Kidney epithelial cell (primary cell): ENCODE measurements at regions not wholly inside any gene's neighbourhood (a gene's known extent, or its start where the extent isn't known, plus 50 kb on each side); places are given as distances from the start of the nearest gene placed in this dataset.

Source experiments
- DNase-seq: peaks from one replicate; pipeline ENCODE4 v3.0.0-alpha.2; 2010; ENCODE audit warnings: low read depth
- H3K27me3 ChIP-seq: 2 replicates; pipeline ENCODE4 v1.6.0; 2011; ENCODE audit warnings: low read length; ENCODE audit not compliant: control insufficient read depth, insufficient read depth
- H3K36me3 ChIP-seq: 2 replicates; pipeline ENCODE4 v1.5.1; 2011; ENCODE audit warnings: low read length; ENCODE audit not compliant: control insufficient read depth, insufficient read depth
- H3K4me3 ChIP-seq: 2 replicates; pipeline ENCODE4 v1.5.1; 2011; ENCODE audit warnings: low read depth, mild to moderate bottlenecking, control low read depth, low read length
- TF ChIP-seq, protein P1 (sequence below): IDR thresholded peaks from 2 replicates; pipeline ENCODE4 v1.5.1; 2011; ENCODE audit warnings: mild to moderate bottlenecking, moderate library complexity, low read length, control low read depth, inconsistent platforms; ENCODE audit not compliant: insufficient read depth, poor library complexity, severe bottlenecking

DNA sequence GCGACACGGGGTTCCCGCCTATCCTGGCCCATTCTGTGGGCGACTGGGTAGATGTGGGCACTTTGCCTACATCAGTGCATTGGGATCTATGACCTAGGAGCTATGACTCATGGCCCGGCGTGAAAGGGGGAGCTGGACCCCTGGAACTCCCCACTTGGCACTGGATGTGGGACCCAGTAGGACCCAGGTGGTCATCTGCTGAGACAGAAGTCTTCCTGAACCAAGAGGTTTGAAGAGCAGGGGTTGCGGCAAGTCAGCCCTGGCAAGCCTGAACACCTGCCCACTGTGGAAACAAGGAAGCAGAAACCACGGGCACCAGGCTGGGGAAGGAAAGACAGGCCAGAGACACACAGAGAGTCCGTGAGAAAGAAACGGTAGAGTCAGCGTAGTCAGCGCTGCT is 656.7 kb downstream of the AJAP1 start:
- H3K27me3 ChIP-seq: no peaks in the 10 kb centered on the region
- H3K4me3 ChIP-seq: no peak overlapping the region
- TF ChIP-seq, protein P1, sequence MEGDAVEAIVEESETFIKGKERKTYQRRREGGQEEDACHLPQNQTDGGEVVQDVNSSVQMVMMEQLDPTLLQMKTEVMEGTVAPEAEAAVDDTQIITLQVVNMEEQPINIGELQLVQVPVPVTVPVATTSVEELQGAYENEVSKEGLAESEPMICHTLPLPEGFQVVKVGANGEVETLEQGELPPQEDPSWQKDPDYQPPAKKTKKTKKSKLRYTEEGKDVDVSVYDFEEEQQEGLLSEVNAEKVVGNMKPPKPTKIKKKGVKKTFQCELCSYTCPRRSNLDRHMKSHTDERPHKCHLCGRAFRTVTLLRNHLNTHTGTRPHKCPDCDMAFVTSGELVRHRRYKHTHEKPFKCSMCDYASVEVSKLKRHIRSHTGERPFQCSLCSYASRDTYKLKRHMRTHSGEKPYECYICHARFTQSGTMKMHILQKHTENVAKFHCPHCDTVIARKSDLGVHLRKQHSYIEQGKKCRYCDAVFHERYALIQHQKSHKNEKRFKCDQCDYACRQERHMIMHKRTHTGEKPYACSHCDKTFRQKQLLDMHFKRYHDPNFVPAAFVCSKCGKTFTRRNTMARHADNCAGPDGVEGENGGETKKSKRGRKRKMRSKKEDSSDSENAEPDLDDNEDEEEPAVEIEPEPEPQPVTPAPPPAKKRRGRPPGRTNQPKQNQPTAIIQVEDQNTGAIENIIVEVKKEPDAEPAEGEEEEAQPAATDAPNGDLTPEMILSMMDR: no peak
- no peaks in the 10 kb centered on the region for H3K36me3 ChIP-seq
- DNase-seq: no peak

DNA sequence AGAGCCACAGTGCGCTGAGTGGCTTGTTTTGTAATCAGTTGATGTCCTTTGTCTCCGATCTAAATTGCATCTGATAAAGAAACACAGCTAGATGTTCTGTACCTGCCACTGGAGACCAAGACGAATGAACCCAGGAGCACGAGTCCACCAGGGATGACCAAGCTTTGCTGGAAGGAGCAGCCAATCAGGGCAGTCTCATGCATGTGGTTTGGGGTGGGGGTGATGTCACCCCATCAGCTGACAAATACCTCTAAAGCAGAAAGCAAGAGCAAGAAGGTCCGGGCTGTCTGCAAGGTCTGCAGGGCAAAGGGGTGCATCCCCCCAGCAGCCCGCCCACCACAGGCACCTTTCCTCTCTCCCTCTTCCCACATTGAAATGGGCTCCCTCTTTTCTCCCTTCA is 653.8 kb downstream of the AJAP1 start:
- no peaks in the 10 kb centered on the region for H3K36me3 ChIP-seq
- no peak for DNase-seq
- no peaks in the 10 kb centered on the region for H3K27me3 ChIP-seq
- TF ChIP-seq, protein P1: no peak
- no peak overlapping the region for H3K4me3 ChIP-seq

DNA sequence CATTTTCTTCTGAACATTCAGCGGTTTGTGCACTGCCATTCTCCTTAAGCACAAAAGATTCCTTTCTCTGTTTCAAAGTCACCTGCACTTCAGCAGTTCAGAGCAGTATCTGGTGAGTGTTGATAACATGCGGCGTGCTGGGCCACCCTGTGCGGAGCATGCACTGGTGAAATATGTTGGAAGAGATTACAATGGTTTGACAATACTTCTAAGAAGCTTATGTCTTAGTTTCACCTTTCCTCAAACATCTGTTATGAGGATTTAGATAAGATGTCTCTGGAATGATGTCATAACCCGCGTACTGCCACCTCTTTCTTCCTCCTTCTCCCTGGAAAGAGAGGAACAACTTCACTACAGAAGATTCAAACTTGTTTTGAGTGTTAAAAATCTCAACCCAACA is 650.3 kb downstream of the AJAP1 start:
- no peaks in the 10 kb centered on the region for H3K36me3 ChIP-seq
- H3K4me3 ChIP-seq: no peak overlapping the region
- H3K27me3 ChIP-seq: no peaks in the 10 kb centered on the region
- DNase-seq: no peak
- TF ChIP-seq, protein P1: no peak

DNA sequence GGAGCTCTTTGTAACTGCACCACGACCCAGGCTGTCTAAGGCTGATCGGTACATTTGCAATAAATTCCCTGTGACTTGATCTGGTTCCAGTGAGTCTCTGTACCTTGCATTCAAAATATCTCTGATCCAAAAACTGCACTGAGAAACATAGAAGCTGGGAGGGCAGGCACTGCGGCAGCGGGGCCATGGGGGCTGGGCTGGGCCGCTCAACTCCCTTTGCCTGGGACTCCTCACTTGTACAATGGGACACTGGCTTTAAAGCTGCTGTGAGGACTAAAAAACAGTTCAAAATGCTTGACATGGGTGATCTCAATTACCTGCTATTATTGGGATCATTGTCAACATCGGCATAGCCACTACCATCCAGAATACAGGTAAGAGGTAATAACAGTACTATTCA is 644.0 kb downstream of the AJAP1 start:
- no peak for DNase-seq
- H3K27me3 ChIP-seq: no peaks in the 10 kb centered on the region
- no peaks in the 10 kb centered on the region for H3K36me3 ChIP-seq
- H3K4me3 ChIP-seq: no peak overlapping the region
- TF ChIP-seq, protein P1: no peak

DNA sequence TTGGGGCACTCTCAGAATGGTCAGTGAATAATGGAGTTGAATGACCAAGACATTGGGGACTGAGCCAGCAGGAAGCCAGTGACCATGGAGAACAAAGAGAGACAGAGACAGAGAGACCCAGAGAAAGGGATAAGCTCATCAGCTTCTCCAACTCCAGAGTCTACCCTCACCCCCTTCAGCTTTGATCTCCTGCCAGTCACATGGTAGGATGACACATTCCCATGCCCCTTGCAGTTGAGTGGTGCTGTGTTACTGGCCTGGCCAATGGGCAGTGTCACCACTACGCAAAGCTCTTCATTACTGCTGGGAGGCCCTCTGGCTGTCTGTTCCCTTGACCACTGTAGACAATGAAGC is 643.5 kb downstream of the AJAP1 start:
- no peak for DNase-seq
- H3K4me3 ChIP-seq: no peak overlapping the region
- TF ChIP-seq, protein P1: no peak
- no peaks in the 10 kb centered on the region for H3K36me3 ChIP-seq
- no peaks in the 10 kb centered on the region for H3K27me3 ChIP-seq

DNA sequence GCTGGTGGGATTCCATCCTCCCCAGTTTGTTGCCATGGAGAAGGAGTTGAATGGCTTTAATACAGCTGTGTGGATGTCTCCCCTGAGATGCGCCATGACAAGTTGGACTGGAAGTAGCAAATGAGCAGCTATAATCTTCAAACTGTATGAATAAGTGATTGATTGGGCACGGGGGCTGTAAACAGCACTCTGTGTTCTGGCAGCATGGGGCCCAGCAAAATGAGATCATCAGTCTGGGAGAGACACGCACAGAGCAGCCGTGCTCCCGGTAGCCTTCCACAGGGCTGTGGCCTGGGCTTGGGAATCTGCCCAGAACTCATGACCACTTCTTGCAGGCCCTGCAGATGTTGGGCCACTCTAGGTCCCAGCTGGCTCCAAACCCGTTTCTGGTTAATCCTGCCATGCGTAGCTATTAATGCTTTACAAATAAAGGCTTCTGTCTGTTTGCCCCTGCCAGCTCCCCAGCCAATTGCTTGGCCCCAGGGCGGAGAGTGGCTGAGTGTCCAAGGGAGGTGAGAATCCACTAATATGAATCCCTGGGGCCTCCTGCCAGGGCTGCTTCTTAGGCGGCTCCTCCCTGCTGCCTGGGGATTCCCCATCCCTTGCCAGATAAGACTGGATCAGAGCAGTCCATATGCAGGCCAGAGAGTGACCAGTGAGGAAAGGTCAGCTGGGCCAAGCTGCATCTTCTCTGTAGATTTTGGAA is 642.9 kb downstream of the AJAP1 start:
- H3K36me3 ChIP-seq: no peaks in the 10 kb centered on the region
- TF ChIP-seq, protein P1: no peak
- H3K27me3 ChIP-seq: no peaks in the 10 kb centered on the region
- no peak overlapping the region for H3K4me3 ChIP-seq
- no peak for DNase-seq
